Epidermal melanocyte (primary cell): ENCODE measurements at regions not wholly inside any gene's neighbourhood (a gene's known extent, or its start where the extent isn't known, plus 50 kb on each side); places are given as distances from the start of the nearest gene placed in this dataset.
"Not testable (repeated sequence)": the region's sequence is repeated elsewhere in the genome, so short reads cannot be mapped to it uniquely, and the experiment has no call there.

Experiments
- DNase-seq: peaks from one replicate; pipeline ENCODE4 v3.0.0; 2011; ENCODE audit warnings: low spot score; ENCODE audit not compliant: insufficient read length

DNA sequence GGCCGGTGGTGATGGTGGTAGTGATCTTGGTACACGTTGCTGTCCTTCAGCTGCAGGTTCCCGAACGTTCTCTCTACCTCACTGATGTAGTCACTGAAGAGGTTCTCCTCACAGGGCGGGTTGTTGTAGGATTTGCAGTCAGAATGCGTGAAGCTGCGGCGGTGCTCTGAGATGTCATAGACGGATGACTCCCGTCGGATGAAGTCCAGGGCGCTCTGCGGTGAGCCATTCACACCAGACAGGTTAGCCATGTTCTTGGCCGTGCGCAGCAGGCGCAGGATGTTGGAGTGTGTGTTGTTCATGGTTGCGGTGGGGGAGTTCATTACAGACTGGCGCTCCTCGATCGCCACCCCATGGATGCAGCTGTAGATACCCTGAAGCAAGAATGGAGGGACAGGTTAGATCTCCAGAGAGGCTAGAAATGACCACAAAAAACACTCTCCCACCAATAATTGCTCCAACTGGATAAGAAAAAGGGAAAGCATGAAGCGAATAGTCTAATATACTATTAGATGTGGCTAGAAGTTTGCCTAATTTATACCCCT, 367.8 kb downstream of the EMP1 start:
- DNase-seq, result no peak

DNA sequence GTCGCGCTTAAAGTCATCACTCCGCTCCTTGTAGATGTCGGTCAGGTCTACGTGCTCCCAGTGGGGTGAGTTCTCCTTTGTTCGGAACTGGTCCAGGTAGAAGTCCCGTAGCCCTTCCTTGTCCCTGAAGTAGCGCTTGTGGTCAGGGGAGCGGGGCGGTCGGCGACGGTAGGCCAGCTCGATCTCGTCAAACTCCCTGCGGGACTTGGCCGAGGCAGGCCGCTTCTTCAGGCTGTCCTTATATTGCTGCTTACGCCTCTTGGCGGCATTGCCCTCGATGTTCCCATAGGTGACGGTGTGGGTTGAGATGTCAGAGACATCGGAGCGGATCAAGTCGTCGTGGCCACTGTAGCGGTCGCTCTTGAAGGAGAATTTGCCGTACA, 367.2 kb downstream of the EMP1 start:
- no peak for DNase-seq

DNA sequence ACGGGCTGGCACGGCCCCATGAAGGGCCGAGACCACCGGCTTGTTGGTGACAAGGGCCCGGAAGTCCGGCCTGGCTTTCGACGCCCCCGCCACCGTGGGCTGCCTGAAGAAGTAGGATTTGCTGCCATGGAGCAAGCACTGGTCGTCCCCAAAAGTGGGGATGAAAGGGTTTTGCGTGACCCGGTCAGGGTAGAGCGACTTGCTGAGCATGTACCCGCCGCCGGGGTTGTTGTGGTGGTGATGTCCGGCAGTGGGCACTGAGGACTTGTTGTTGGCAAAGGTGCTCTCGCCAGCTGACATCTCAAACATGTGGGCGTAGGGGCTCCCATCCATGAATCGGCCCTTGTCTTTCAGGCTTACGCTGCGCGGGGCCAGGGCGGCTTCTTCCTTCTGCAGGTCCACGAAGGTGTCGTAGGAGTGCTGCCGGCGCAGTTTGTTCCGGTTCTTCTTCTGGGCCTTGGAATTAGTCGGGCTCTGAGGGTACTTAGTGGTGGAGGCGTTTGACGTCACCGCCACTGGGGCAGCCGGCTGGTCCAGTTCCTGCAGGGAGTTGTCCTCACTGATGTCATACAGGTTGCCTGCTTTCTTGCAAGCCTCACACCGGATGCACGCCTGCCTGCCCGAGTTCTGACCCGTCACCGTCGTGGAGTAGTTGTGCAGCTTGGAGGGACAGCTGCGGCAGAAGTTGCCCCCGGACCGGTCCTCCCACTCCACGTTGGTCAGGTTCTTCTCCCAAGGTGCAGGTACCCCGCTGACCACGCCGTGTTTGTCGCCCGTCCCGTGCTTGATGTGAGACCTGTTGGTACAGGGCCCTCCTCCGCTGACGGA, 366.6 kb downstream of the EMP1 start:
- DNase-seq, result no peak

DNA sequence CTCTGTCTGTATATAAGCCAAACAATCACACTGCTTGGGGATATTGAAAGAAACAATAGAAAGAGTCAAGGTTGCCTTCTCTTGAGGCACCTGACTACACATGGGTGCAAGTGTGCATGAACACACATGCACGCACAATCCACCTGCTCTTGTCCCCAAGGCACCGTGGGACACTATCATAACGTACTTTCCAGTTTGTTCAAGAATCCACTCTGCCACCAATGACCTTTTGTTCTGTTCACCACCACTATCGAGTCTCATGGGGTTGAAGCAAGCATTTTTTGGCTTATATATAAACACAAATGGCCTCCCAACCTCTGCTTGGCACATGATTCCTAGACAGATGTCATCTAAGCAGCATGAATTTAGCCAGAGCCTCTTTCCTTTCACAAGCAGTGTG, 365.4 kb downstream of the EMP1 start:
- DNase-seq, result no peak

DNA sequence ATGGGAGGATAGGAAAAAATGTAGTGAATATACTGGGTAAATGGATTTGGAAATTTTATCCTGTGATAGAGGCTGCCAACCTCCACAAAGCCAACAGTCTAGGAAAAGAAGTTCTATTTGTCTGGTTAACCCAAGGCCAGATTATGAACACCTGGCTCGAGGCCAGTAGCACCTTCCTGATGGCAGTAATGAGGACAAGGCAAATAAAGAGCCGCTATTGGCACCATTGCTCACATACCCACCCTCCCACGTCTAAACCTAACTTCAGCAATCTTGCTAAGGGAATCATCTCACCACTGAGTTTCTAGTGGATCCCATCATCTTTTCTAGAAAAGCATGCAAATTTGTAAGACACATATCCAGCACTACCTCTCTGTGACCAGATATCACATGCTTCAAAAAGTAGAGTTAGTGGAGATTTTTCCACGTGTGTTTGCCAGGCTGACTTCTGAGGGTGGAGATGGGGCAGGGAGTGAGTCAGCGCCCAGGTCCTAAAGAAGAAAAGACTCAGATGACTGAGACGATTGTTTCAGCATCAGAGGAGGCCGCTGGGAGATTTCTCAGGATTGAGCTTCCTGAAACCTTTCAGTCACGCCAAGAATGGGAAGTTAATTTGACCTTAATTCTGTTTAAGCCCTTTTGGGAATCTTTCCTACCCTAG, 362.9 kb downstream of the EMP1 start:
- DNase-seq, result no peak

DNA sequence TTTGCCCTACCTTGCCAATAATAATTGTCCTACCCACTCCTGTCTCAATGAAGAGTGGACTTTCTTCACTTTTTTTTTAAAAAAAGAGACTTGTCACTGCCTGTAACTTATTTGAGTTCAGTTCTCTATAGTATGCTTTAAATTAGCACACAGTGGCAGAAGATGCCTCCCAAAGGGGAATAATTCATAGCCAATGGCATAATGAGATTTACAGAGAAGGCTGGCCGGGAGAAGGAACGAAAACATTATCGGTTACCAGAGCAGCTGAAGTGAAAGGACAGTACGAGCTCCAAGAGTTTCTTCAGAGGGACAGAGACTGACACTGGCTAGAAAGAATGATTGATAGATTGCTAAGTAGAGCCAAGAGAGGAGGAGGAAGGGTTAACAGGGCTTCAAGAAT, 356.3 kb downstream of the EMP1 start:
- DNase-seq, result no peak

DNA sequence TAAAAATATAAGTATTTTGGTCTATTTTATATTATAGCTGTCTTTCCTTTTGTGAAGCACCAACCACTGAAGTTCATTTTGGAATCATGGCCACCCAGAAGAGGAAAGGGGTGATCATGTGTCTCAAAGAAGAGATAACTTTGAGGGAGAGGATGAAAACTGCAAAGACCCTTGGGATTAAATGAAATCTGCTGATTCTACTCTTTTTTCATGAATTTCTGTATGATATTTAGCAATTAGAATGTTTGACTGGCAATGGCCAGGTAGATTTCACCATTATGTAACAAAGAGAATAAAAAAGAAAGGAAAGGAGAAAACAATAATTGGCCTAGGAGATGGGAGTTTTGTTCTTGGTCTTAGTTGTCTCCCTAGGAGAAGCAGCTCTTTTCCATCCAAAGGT, 350.8 kb downstream of the EMP1 start:
- no peak for DNase-seq

DNA sequence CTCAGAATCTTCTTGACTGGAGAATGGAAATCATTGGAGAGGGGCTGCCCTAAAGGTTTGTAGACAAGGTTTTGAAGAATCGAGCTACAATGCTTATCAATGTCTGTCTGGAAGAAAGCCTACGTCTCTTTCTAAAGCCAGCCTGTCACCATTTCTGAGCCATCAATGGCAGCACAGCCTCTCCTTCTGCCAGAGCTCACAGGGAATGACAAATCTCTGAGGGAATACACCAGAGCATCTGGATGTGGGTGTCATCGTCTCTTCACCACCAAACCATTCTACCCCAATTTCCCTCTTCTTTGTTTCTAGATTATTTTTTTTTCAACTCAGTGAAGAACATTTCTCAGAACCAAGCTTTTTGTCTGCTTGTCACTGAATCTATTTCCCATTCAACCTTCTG, 349.7 kb downstream of the EMP1 start:
- DNase-seq, result no peak

DNA sequence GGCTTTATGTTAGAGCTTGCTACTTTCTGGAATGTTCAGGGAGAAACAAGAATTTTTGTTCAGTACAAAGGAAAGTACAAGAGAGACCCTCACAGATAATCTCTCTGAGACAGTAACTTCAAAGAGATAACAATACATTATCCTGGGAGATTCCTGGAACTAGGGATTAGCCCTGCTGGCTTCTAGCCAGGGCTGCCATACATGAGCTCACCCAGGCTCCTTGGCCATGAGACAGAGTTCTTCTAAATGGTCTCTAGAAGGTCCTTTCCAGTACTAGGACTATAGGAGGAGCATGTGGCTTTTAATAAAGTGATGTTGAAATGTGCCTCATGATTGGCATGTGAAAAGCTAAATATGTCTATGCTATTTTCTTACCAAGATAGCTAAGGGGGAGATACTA, 342.5 kb downstream of the EMP1 start:
- no peak for DNase-seq

DNA sequence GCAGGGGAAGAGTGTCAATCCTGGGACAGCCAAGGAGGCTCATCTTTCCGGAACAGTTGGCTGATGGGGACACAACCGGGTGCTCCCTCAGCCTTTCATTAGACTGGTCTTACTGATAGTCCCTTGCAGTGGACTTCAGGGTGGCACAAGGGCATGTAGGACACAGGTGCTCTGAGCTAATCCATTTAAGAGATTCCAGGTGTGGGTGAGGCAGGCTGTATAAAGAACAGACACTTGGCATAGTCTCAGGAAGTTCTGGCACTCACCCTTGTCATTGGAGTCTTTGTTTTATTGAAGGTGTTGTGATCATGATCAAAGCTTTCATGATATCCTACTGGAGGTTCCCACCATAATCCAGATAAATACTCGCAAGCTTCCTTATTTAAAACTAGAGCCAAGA, 341.6 kb downstream of the EMP1 start:
- no peak for DNase-seq

DNA sequence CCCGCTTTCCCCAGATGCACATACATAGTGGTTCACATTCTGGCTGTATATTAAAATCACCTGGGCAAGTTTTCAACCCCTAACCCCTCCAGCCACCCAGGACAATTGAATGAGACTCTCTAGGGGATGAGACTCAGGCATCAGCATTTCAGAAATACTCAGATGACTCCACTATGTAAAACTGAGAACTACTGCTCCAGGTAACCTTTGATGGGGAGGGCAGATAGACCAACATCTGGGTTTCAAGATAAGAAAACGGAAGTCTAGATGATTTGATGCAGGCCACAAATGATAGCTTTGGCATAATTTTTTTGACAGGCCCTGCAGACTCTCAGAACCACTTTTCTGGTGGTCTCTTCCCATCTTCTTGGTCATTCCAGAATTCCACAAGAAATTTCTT, 341.1 kb downstream of the EMP1 start:
- no peak for DNase-seq

DNA sequence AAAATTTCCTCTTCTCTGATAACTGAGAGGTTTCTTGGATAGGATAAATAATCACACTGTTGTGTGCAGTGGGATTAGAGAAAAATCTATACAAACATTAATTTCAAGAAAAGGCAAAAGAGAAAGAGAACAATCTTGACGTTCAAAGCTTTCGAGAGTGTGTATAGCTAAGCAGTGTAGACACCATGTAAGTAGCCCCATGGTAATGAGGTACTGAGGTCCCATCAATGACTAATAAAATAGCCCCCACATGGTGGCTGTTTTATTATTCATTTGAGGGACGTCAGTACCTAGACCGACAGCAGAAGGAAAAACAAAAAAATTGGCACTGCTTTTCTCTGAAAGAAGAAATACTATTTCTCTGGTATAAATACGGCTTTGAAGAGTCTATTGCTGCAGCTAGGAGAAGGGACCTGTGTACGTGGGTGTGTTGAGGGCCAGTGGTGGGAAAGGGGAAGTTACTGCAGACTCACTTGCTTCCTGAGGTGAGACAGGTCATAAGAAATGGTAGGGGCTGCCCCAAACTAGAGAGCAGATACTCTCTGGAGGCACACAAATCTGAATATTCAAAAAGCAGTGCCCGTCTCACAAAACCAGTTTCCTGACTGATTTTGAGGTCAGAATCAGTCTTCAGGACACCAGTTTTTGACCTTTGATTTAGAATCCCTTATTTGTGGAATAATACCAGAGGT, 339.8 kb downstream of the EMP1 start:
- DNase-seq, result no peak

DNA sequence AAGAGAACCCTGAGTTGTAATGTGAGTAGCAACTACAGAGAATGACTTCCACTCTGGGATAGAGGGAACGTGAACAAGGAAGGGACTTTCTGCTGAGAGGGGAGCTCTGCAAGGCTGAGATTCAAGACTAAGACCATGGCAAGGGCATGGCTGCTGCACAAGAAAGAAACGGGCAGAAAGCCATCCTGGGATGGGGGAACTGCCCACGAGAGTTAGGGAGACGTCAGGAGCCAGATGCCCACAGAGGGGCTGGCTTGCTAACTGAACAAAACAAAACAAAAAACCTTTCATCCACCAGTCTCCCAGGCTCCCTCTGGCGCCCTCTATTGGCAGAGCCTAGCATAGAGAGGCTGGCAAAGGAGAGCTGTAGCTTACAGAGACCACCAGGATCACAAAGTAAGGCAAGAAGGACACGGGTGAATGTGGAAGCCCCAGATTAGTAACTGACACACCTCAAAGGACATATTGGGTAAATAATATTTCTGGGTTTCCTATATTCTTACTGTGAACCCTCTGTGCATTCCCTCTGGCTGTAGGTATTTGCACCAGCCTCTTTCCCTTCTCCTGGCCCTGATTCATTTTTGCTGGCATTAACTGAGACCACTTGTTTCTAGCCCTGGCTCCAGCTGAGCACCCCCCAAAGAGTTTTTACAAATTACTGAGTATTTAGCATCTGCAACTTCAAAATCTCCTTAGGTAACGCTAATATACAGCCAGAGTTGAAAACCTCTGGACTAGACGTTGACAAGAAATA, 338.3 kb downstream of the EMP1 start:
- DNase-seq, result peak; percentile 37

DNA sequence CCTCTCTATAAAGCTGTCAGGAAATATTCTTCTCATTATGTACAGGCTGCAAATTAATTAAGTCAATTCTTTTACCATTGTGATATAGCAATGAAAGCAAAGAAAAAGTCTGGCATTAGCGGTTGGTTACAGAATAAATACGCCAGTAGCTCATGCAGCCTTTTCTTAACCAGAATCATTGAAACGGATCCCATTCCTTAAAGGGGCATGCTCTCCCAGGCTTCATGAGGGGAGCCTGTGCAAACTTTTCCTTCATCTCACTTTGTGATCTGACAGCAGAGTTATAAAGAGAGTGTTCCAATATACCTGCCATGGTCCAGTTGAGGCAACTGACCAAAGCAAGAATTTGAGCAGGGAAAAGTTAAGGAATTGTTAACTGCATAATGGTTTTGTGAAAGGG, 337.7 kb downstream of the EMP1 start:
- no peak for DNase-seq

DNA sequence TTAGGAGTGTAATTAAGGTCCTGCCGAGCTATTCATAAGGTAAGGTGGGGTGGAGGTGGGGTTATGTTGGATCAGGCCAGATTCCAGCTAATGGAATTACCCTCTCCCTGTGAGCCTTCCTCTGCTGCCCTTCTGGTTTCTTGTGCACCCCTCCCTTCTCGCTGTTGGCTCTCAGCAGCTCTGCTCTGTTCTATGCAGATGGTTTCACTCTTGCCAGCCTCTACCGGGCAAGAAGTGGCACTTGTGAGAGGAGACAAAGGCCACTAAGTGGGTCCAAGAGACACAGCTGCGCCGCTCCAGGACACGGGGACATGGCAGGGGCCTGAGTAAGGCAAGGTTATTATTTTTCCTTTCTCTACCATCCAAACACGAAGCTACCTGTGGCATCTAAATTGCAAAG, 334.4 kb downstream of the EMP1 start:
- no peak for DNase-seq

DNA sequence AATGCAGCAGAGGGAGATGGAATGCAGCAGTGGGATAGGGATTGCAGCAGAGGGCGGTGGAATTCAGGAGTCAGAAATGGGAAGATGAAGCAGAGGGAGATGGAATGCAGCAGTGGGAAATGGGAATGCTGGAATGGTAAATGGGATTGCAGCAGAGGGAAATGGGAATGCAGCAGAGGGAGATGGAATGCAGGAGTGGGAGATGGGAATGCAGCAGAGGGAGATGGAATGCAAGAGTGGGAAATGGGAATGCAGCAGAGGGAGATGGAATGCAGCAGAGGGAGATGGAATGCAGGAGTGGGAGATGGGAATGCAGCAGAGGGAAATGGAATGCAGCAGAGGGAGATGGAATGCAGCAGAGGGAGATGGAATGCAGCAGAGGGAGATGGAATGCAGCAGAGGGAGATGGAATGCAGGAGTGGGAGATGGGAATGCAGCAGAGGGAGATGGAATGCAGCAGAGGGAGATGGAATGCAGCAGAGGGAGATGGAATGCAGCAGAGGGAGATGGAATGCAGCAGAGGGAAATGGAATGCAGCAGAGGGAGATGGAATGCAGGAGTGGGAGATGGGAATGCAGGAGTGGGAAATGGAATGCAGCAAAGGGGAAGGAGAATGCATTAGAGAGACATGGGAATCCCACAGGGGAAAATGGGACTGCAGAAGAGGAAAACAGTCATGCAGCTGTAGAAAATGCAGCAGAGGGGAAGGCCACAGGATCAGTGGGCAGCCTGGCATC, 329.8 kb downstream of the EMP1 start:
- DNase-seq, result not testable (repeated sequence)

DNA sequence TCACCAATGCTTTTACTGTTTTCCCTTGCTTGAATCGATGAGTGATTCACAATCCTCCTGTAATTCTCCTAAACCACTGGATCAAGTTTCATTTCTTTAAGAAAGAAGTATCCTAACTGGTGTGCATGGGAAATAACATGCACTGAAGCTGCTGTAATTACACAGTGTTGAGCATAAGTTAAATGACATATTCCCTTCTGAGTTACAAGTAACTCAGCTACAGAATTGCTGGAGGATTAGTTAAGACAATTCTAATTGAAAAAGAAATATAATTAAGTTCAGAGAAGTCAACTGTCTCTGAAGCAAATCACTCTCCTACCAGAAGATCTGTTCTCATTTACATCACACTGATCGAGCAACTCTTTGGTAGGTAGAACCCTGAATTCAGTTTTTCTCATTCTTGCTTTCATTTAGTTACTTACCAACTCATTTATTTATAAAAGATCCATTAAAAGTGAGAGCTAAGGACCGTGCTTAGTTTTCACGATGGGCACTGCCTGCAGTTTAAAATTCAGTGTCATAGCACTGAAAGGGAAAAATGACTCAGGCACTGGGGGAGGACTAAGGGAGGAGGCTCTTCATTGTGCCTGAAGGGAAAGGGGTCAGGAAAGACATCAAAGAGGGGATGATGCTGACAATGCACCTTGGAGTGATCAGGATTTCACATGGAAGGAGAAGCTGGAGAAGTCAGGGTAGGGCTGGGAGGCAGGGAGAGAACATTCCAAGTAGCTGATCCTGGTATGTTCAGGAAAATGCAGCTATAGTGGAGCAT, 327.2 kb downstream of the EMP1 start:
- DNase-seq, result no peak

DNA sequence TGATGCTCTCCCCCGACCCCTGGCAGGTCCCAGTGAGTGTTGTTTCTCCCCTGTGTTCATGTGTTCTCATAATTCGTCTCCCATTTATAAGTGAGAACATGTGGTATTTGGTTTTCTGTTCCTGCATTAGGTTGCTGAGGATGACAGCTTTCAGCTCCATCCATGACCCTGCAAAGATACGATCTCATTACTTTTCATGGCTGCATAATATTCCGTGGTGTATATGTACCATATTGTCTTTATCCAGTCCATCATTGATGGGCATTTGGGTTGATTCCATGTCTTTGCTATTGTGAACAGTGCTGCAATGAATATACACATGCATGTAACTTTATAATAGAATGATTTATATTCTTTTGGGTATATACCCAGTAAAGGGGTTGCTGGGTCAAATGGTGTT, 321.5 kb downstream of the EMP1 start:
- DNase-seq, result not testable (repeated sequence)

DNA sequence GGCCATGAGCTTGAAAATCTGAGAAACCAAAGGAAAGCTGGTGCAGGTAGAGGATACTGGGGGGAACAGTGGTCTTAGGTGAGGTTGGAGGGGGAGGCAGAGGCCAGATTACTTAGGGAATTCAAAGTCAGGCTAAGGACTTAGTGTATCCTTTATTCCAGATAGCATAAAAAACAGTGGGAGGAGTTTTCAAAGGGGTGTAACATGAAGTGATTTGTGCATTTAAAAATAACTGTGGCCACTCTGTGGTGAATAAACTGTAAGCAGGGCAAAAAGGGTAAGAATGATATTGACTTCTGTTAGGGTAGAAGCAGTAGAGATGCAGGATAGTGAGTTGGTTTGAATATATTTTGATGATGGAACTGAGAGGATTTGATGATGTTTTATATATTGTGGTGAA, 313.2 kb downstream of the EMP1 start:
- DNase-seq, result no peak

DNA sequence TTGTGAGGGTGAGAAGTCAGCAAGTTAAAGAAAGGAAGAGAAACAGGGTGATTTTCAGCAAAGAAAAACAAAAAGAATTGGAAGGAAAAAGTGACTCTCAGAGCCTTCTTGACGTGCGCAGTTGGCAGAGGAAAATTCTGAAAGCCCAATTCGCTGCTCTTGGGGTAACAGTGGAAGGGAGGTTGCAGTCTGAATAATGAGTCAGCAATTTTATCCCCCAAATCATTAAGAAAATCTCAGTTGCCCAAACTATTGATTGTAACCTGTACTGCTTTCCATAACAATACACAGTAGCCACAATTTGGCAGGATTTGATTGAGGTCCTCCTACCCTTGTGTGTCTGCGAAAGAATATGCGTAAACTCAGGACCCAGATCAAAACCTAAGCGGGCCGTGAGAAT, 309.1 kb downstream of the EMP1 start:
- DNase-seq, result no peak
